HG02571 (cell line): ENCODE measurements at regions not wholly inside any gene's neighbourhood (a gene's known extent, or its start where the extent isn't known, plus 50 kb on each side); places are given as distances from the start of the nearest gene placed in this dataset.
"Not testable (repeated sequence)": the region's sequence is repeated elsewhere in the genome, so short reads cannot be mapped to it uniquely, and the experiment has no call there.

Experiments
- ATAC-seq: cut with Tn5 transposase; IDR thresholded peaks from one replicate; pipeline ENCODE4 v1.9.1; 2021; ENCODE audit warnings: mild to moderate bottlenecking, moderate library complexity; ENCODE audit not compliant: unreplicated experiment

DNA sequence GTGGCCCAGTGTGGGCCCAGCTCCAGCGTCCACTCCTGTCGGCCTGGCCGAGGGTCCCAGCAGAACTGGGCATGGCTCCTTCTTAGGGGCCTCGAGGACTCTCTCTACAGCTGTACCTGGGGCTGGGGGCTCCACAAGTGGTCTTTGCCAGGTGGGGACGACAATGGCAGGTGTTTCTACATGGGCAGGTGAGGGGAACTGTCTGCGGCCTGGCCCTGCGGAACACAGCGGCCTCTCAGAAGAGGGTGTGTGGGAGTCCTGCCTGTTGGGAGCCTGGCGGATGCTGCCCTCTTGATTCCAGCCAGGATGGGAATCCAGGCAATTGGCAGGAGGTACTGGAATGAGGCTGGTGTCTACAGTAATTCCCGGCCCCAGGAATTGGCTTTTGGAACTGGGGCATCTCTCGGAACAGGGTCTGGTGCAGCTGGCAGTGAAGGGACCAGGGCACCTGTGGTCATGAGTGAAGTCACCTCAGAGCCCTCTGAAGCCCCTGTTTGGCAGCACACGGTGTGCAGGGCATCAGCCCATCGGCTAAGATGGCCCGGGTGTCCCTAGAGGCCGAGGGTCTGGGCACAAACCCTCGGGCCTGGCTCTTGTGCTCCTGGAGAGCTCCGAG is 357.9 kb downstream of the TMEM121 start:
- not testable (repeated sequence) for ATAC-seq

DNA sequence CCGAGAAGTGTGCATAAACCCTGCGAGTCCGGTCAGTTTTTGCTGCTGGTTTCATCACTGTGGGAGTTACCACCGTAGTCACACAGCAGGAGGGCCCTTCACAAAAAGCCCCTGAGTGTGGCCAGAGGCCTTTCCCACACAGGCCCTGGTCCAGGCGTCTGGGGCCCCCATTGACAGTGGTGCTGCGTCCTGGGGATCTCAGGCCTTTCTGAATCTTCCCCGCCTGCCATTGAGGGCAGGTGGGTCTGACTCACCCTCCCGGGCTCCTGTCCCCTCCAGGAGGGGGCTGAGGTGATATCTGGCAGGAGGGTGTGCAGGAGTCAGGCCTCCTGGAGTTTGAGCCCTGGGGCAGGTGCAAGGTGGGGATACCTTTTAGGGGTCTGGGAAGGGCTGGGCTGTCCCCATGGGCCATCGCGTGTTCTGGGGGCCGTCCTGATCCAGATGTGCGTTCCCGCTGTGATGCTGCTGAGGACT is 358.5 kb downstream of the TMEM121 start:
- no peak for ATAC-seq

DNA sequence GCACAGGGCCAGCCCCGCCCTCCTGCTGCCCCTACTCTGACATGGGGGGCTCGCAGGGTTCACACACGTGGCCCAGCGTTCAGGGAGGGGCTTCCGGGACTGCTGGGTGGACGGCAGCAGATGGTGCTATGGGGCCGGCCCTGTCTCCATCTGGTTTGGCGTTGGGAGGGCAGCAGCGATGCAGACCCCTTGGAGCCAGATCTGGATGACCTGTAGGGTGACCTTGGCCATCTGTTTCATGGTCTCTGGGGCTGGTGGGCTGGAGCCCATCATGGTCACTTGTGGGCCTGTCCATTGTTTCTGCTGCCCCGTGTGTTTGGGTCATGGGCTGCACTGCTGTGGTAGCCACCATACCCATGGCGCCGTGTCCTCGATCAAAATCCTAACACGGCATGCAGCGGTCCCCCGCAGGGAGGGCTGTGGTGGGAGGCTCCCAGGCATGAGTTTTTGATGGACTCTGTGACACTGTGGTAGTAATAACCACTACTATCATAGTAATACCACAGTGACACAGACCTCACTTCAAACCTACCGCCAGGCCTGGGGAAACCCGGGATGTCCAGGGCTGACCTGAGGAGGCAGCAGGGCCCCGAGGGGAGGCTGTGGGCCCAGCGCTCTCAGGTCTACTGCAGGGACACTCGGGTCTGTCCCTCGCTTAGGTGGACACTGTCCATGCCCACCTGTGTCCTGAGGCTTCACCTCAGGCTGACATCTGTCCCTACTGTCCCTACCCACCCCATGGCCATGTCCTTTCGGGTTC is 359.4 kb downstream of the TMEM121 start:
- no peak for ATAC-seq

DNA sequence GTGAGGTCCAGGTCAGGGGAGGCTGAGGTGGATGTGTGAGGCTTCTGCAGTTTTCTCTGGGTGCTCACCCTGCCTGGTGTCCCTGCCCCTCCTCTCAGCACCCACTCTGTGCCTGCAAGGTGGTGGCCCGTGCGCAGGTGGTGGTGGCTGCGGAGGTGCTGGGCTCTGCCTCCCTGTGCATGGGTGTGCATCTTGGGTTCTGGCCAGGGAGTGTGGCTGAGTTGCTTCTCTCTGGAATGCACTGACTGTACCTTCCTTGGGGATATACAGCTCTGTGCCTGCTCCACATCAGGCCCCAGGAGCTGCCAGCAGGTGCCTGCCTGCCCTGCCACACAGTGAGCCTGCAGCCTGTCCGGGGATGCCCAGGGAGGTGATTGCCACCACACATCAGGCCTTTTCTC is 360.4 kb downstream of the TMEM121 start:
- ATAC-seq, result not testable (repeated sequence)

DNA sequence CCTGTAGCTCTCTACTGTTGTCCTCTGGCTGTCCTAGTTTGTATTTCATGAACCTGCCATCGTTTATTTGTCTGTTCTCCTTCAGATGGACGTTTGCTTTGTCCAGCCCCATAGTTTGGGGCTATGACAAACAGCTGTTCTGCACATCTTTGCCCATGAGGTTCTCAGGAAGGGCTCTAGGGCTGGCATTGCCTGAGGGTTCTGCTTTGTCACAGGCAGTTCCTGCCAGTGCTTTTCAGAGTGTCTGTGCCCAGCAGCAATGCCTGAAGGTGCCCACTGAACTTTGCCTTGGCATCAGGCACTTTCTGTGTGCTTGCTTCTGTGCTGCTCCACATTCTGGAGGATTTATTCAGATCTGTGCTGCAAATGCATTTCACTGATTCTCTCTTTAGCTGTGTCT is 361.3 kb downstream of the TMEM121 start:
- ATAC-seq, result no peak

DNA sequence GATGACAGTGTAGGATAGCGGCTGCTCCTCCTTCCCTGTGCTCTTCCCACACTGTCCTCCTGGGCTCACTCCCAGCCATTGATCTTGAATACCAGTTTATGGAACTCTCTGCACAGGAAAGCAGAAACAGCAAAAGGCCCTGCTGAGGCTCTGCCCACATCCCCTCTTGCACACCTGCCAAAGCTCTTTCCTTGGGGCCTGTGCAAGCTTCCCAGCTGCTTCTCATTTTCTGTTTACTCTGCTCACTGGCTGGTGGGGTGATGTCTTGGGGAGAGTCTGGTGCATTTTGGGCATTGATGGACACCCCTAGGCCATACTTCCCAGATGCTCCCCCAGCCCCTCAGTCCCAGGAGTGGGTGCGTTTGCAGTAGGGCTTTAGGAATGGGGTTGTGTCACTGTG is 361.8 kb downstream of the TMEM121 start:
- no peak for ATAC-seq

DNA sequence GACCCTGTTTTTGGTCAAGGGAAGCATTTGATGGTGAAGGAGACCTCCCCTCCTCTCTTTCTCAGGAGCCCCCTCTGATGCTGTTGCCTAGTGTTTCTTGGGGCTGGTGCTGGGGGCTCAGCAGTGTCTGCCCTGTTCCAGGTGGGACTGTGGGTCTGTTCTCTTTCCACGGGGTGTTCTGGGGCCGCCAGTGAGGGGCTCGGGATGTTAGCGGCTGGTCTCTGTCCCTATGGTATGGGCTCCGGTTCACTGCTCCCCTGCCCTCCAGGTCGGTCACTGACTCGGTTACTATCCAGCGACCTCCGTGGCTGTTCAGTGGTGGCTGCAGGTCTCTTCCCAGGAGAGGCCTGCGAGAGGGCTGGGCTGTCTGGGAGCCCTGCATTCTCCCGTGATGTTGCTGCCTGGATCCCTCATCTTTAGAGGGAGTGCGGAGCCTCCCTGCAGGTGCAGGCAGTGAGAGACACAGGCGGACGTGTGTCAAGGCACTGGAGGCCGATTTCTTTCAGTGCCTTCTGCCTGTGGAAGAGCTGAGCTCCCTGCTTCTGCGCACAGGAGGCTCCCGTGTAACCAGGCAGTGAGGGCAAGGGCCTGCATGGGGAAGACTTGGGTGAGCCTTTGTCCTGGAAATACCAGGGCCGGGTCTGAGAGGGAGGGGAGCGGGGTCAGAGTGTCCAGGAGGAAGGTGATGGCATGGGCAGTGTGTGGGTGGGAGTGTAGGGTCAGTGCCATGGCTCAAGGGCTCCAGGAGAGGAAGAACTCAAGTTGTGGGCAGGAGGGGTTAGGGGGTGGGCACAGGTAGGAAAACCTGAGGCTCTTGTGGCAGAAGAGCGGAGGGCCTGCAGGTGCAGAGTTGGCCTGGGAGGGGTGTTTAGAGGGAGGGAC is 362.6 kb downstream of the TMEM121 start:
- no peak for ATAC-seq

DNA sequence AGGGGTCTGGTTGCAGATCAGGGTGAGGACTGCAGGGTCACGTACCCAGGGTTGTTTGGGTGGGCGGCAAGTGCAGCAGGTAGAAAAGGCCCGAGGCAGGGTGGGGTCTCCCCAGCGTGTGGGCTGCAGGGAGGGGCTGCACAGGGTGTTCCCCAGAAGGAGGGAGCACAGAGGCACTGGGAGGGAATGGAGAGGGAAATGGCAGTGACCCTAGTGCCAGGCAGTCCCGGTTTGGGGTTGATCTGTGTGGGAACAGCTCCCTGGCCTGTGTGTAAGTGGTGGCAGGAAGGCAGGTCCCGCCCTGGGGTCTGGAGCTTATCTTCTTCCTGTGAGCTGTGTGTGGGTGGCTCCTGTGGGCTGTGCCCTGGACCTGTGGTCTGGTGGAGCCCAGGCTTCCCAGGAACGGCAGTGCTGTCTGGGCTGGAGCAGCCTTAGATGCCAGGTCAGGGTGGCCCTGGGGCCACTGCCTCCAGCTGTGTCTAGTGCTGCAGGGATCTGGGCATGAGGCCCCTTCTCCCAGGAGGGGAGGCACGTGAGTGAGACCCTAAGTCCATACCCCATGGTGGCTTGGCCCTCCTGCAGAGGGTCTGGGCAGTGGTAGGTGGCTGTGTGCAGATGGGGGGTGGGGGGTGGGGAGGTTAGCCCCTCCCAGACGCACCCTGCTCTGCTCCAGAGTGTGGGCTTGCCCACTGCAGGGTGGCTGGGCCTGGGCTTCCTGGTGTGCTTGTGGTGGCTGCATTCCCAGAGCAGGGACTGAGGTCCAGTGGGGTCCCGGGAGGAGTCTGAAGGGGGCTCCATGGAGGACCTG is 363.5 kb downstream of the TMEM121 start:
- no peak for ATAC-seq

DNA sequence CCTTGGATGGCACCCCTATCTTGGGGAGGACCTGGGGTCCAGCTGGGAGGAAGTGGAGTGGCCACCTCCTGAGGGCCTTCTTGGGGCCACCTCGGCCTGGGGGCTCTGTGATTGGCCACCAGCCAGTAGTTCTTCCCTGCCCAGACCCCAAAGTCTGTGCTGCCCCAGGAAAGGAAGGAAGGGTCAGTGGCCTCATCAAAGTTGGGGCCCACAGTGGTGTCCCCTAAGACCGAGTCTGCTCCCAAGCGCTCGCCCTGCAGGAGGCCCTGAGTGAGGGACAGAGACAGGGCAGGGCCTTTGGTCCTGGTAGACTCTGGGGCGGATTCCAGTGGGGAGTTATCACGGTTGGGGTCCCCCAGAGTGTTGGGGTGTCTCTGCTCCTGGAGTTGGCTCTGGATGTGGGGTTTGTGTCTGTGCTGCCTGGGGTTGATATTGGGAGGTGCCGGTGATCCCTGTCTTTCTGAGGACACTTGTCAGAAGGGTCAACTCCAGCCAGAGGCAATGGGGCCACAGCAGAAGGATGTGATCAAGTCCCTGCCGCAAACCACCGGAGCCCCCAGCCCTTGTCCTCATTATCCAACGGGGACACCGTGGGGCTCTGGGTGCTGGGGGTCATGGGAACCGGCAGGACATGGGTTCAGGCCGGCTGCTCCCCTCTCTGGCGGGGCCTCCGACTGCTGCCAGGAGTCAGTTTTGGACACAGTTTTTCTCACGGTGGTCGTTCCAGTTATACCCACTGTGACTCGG is 364.3 kb downstream of the TMEM121 start:
- no peak for ATAC-seq

DNA sequence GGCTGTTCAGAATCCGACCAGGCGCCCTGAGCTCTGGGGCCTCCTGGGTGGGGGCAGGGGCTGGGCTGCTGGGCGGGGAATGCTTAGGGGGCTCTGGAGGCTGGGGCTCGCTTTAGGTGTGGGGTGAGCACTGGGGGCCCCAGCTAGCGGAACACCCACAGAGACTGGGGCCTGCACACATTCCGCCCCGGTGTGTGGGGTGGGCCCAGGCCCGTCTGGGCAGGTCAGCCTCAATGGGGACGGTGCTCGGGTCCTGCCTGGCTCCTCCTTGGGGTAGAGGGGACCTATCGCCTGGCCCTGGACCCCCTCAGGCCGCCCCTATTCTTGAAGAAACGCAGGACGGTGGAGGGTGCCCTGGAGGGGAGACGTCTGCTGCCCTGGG is 364.8 kb downstream of the TMEM121 start:
- ATAC-seq, result no peak

DNA sequence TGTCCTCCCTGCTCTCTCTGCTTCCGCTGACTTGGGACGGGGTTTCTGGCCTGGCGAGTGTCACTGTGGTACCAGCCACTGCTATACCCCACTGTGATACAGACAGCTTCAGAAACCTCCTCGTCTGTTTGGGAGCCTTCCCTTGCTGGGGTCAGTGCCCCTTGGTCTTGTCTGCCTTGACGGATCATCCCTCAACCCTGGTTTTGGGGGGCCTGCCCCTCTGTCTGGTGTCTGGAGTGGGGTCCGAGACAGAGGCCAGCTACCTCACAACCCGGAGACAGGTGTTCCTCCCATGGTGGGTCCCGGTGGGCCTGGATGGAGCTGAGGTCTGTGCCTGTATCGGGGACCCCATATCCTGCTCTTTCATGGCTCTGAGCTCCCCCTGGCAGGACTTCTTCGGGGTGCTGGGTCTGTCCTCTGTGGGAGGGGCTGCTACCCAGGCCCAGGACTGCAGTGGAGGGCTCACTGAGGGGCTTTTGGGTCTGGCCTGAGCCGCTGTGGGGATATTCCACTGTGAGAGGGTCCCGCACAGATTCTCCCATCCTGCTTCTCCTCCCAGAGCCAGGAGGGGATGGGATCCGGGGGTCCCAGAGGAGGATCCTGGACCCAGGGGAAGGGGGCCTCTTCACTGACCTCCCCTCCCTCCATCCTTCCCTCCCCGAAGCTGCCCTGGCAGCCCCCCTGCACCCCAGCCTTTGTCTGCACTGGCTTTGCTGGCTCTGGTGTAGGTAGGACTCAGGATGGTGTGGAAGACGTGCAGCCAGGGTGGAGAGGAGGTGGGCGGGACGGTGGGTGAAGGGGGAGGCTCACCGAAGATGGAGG is 365.5 kb downstream of the TMEM121 start:
- no peak for ATAC-seq

DNA sequence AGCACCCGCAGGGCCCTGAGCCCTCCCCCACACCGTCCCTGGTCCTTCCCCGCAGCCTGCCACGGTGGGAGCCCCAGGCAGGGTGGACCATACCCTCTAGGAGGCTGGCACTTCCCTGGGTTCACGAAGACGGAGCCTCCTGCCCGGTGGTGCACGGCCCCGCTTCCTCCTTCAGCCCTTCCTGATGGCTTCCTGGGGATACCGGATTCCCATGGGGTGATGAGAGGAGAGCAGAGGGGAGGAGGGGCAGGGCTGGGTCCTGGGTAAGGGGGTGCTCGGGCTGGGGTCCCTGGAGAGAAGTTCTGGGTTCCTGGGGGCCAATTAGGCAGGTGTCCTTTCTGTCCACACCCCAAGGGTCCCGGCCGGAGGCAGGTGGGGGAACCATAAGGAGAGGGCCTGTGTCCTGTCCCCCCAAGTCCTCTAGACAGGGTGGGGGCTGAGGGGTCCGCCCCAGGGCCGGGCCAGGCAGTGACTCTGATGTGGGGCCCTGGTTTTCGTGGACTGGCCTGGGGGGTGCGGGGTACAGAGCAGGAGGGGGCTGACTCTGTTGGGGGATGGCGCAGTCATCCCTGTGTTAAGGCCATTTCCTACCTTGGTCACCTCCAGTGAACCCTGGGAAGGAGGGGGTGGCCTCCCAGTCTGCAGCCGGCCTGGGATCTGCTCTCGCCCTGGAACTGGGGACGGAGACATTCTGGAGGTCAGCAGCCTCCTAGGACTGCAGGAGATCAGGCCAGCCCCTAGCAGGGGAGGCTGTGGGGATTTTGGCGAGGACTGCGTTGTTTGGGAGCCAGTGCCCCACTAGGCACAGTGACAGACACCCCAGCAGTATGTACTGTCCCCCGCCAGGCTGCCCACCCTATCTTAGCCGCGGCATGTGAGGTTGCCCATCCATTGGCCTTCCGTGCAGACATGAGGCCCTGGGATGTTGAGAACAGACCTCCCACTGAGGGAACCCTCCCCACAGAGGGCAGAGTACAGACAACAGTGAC is 366.4 kb downstream of the TMEM121 start:
- ATAC-seq, result not testable (repeated sequence)

DNA sequence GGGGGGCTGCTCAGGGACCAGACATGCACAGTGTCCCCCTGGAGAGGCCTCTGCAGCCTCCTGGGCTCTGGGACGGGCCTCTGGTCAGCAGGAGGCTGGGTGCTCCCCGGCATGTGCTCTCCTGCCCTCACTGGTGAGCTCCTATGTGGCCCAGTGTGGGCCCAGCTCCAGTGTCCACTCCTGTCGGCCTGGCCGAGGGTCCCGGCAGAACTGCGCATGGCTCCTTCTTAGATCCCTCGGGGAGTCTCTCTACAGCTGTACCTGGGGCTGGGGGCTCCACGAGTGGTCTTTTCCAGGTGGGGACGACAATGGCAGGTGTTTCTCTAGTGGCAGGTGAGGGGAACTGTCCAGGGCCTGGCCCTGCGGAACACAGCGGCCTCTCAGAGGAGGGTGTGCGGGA is 367.3 kb downstream of the TMEM121 start:
- not testable (repeated sequence) for ATAC-seq

DNA sequence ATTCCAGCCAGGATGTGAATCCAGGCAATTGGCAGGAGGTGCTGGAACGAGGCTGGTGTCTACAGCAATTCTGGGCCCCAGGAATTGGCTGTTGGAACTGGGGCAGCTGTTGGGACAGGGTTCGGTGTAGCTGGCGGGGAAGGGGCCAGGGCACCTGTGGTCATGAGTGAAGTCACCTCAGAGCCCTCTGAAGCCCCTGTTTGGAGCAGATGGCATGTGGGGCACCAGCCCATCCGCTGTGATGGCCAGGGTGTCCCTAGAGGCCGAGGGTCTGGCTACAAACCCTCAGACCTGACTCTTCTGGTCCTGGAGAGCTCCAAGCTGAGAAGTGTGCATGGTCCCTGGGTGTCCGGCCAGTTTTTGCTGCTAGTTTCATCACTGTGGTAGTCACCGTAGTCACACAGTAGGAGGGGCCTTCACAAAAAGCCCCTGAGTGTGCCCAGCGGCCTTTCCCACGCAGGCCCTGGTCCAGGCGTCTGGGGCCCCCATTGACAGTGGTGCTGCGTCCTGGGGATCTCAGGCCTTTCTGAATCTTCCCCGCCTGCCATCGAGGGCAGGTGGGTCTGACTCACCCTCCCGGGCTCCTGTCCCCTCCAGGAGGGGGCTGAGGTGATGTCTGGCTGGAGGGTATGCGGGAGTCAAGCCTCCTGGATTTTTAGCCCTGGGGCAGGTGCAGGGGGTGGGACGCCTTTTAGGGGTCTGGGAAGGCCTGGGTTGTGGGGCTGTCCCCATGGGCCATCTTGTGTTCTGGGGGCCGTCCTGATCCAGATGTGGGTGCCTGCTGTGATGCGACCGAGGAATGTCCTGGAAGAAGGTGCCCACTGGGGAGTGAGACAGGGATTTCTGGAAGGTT is 368.0 kb downstream of the TMEM121 start:
- no peak for ATAC-seq

DNA sequence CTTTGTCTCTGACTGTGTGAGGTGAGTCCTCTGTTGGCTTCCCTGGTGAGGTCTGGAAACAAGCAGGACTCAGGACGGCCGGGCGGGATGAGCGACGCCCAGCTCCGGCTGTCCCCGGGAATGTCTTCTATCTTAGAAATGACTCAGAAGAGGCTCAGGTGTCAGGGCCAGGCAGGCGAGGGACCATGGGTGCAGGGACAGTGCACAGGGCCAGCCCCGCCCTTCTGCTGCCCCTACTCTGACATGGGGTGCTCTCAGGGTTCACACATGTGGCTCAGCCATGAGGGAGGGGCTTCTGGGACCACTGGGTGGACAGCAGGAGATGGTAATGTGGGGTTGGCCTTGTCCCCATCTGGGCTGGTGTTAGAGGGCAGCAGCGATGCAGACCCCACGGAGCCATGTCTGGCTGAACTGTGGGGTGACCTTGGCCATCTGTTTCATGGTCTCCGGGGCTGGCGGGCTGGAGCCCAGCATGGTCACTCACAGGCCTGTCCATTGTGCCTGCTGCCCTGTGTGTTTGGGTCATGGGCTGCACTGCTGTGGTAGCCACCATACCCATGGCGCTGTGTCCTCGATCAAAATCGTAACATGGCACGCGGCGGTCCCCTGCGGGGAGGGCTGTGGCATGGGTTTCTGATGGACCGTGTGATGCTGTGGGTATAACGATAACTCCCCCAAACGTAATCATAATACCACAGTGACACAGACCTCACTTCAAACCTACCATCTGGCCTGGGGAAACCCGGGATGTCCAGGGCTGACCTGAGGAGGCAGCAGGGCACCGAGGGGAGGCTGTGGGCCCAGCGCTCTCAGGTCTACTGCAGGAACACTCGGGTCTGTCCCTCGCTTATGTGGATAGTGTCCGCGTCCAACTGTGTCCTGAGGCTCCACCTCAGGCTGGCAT is 368.8 kb downstream of the TMEM121 start:
- ATAC-seq, result no peak

DNA sequence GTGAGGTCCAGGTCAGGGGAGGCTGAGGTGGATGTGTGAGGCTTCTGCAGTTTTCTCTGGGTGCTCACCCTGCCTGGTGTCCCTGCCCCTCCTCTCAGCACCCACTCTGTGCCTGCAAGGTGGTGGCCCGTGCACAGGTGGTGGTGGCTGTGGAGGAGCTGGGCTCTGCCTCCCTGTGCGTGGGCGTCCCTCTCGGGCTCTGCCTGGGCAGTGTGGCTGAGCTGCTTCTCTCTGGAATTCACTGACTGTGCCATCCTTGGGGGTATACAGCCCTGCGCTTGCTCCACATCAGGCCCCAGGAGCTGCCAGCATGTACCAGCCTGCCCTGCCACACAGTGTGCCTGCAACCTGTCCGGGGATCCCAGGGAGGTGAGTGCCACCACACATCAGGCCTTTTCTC is 369.8 kb downstream of the TMEM121 start:
- ATAC-seq, result not testable (repeated sequence)
